ENCODE measurements at regions not wholly inside any gene's neighbourhood (a gene's known extent, or its start where the extent isn't known, plus 50 kb on each side); places are given as distances from the start of the nearest gene placed in this dataset.

GRCh38 chr10:10584161-10584560 lies 433.5 kb upstream of the CELF2 start:
- H3K4me3 ChIP-seq (ENCODE audit: low read depth, low read length): no peak overlapping the region
- no peaks in the 10 kb centered on the region for H3K4me1 ChIP-seq
- no peaks in the 10 kb centered on the region for H3K27me3 ChIP-seq
- H3K36me3 ChIP-seq: no peaks in the 10 kb centered on the region
- TF ChIP-seq CTCF (IDR thresholded peaks at IDR 0.05; ENCODE audit: low read depth, low read length): no peak
- no peaks in the 10 kb centered on the region for H3K9me3 ChIP-seq
- no peak for DNase-seq

- DNase-seq: no peak
- Histone ChIP-seq H3K9me3 (no peaks in the 10 kb centered on the region), H3K36me3 (no peaks in the 10 kb centered on the region), H3K4me1 (no peaks in the 10 kb centered on the region), H3K4me3 (ENCODE audit: low read depth, low read length) (no peak overlapping the region), H3K27me3 (no peaks in the 10 kb centered on the region)
- no peak for TF ChIP-seq CTCF (IDR thresholded peaks at IDR 0.05; ENCODE audit: low read depth, low read length)
Observed at GRCh38 chr10:10587744-10588393, 429.8 kb upstream of the CELF2 start.

GRCh38 chr10:10589540-10590303 lies 427.9 kb upstream of the CELF2 start:
- H3K9me3 ChIP-seq: no peaks in the 10 kb centered on the region
- H3K36me3 ChIP-seq: no peaks in the 10 kb centered on the region
- TF ChIP-seq CTCF (IDR thresholded peaks at IDR 0.05; ENCODE audit: low read depth, low read length): no peak
- H3K4me1 ChIP-seq: no peaks in the 10 kb centered on the region
- DNase-seq: no peak
- no peaks in the 10 kb centered on the region for H3K27me3 ChIP-seq
- H3K4me3 ChIP-seq (ENCODE audit: low read depth, low read length): no peak overlapping the region

- no peak for DNase-seq
- no peaks in the 10 kb centered on the region for H3K9me3 ChIP-seq
- no peaks in the 10 kb centered on the region for H3K27me3 ChIP-seq
- no peaks in the 10 kb centered on the region for H3K4me1 ChIP-seq
- no peak overlapping the region for H3K4me3 ChIP-seq (ENCODE audit: low read depth, low read length)
- H3K36me3 ChIP-seq: no peaks in the 10 kb centered on the region
- no peak for TF ChIP-seq CTCF (IDR thresholded peaks at IDR 0.05; ENCODE audit: low read depth, low read length)
Observed at GRCh38 chr10:10591715-10592341, 425.8 kb upstream of the CELF2 start.

- TF ChIP-seq CTCF (IDR thresholded peaks at IDR 0.05; ENCODE audit: low read depth, low read length): no peak
- H3K4me1 ChIP-seq: no peaks in the 10 kb centered on the region
- no peaks in the 10 kb centered on the region for H3K36me3 ChIP-seq
- no peak overlapping the region for H3K4me3 ChIP-seq (ENCODE audit: low read depth, low read length)
- no peaks in the 10 kb centered on the region for H3K27me3 ChIP-seq
- DNase-seq: no peak
- no peaks in the 10 kb centered on the region for H3K9me3 ChIP-seq
Observed at GRCh38 chr10:10596256-10596655, 421.4 kb upstream of the CELF2 start.

- no peak for DNase-seq
- TF ChIP-seq CTCF (IDR thresholded peaks at IDR 0.05; ENCODE audit: low read depth, low read length): no peak
- H3K4me1 ChIP-seq: no peaks in the 10 kb centered on the region
- H3K9me3 ChIP-seq: no peaks in the 10 kb centered on the region
- H3K4me3 ChIP-seq (ENCODE audit: low read depth, low read length): no peak overlapping the region
- H3K36me3 ChIP-seq: no peaks in the 10 kb centered on the region
- no peaks in the 10 kb centered on the region for H3K27me3 ChIP-seq
Observed at GRCh38 chr10:10598297-10598696, 419.4 kb upstream of the CELF2 start.
